Neural progenitor cell (in vitro differentiated cells): ENCODE measurements at regions not wholly inside any gene's neighbourhood (a gene's known extent, or its start where the extent isn't known, plus 50 kb on each side); places are given as distances from the start of the nearest gene placed in this dataset.

Experiments used
- DNase-seq: peaks from one replicate; pipeline ENCODE4 v3.0.0-alpha.2; 2016; ENCODE audit warnings: low spot score
- H2AFZ ChIP-seq: fragments of 200-600 bp; sonication (generic); replicated peaks from 2 replicates; pipeline ENCODE4 v1.6.1; 2016; ENCODE audit warnings: antibody characterized with exemption
- H3F3A ChIP-seq: fragments of 200-600 bp; sonication (generic); 2 replicates; pipeline ENCODE4 v1.6.1; 2016; ENCODE audit warnings: antibody characterized with exemption, low read depth
- H3K27ac ChIP-seq: fragments of 200-600 bp; sonication (generic); 2 replicates; pipeline ENCODE4 v1.5.1; 2016; ENCODE audit warnings: mild to moderate bottlenecking
- H3K27me3 ChIP-seq: fragments of 200-600 bp; sonication (generic); 2 replicates; pipeline ENCODE4 v1.6.1; 2016; ENCODE audit warnings: mild to moderate bottlenecking, moderate library complexity
- H3K36me3 ChIP-seq: fragments of 200-600 bp; sonication (generic); 2 replicates; pipeline ENCODE4 v1.5.1; 2016
- H3K4me1 ChIP-seq: fragments of 200-600 bp; sonication (generic); 2 replicates; pipeline ENCODE4 v1.6.1; 2016; ENCODE audit warnings: mixed run types
- H3K4me2 ChIP-seq: fragments of 200-600 bp; sonication (generic); 2 replicates; pipeline ENCODE4 v1.6.1; 2016
- H3K4me3 ChIP-seq: fragments of 200-600 bp; sonication (generic); 2 replicates; pipeline ENCODE4 v1.5.1; 2016
- H3K79me2 ChIP-seq: fragments of 200-600 bp; sonication (generic); 2 replicates; pipeline ENCODE4 v1.6.1; 2016; ENCODE audit warnings: low read depth
- H3K9ac ChIP-seq: fragments of 200-600 bp; sonication (generic); 2 replicates; pipeline ENCODE4 v1.6.1; 2016
- H3K9me3 ChIP-seq: fragments of 200-600 bp; sonication (generic); 2 replicates; pipeline ENCODE4 v1.5.1; 2016; ENCODE audit warnings: low read depth
- H4K20me1 ChIP-seq: fragments of 200-600 bp; sonication (generic); 2 replicates; pipeline ENCODE4 v1.6.1; 2016; ENCODE audit warnings: low read depth
- H3K27ac Mint-ChIP-seq: 3 replicates; pipeline ENCODE4 v1.8.0; 2021; ENCODE audit warnings: mixed read lengths
- H3K27me3 Mint-ChIP-seq: 2 replicates; pipeline ENCODE4 v1.8.0; 2022; ENCODE audit warnings: low read depth, mild to moderate bottlenecking, inconsistent platforms, moderate library complexity, mixed read lengths; ENCODE audit not compliant: insufficient read depth
- H3K36me3 Mint-ChIP-seq: 3 replicates; pipeline ENCODE4 v1.8.0; 2021; ENCODE audit warnings: mixed read lengths
- H3K4me1 Mint-ChIP-seq: 3 replicates; pipeline ENCODE4 v1.8.0; 2021; ENCODE audit warnings: mixed read lengths
- H3K4me3 Mint-ChIP-seq: 3 replicates; pipeline ENCODE4 v1.8.0; 2021; ENCODE audit warnings: mild to moderate bottlenecking, moderate library complexity, mixed read lengths
- H3K9me3 Mint-ChIP-seq: 3 replicates; pipeline ENCODE4 v1.8.0; 2020; ENCODE audit warnings: mixed read lengths
- EZH2 ChIP-seq: fragments of 200-600 bp; sonication (generic); IDR thresholded peaks from 2 replicates; pipeline ENCODE4 v1.6.1; 2017; ENCODE audit warnings: antibody characterized with exemption, mild to moderate bottlenecking, moderate library complexity
- EZH2phosphoT487 ChIP-seq: fragments of 200-600 bp; sonication (generic); IDR thresholded peaks from 2 replicates; pipeline ENCODE4 v1.6.1; 2017; ENCODE audit warnings: antibody characterized with exemption
- TF ChIP-seq, protein P1 (sequence below): fragments of 200-600 bp; sonication (generic); IDR thresholded peaks from 2 replicates; pipeline ENCODE4 v1.5.1; 2017; ENCODE audit warnings: antibody characterized with exemption, mild to moderate bottlenecking

- H2AFZ ChIP-seq, result peak overlapping the region; percentile 36
Observed at GRCh38 chr3:163939926-163940325, 1138.4 kb downstream of the SI start.

DNA sequence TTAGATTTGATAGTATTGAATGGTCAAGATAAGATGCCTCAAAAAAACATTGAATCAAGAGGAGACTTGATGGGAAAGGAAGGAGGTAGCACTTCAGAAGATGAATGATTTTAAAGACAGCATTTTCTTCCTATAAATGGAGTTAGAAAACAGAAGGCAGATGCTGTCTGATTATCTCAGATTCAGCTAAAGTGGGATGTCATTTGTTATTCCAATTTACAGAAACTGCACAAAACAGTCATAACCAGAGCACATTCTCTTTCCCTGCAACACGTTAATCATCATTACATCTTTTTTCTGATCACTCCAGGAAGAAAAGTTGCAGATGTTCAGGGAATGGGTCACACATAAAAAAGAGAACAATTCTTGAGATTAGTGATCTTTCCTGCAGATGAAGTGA, 1141.8 kb downstream of the SI start:
- DNase-seq, result no peak
- no peaks in the 10 kb centered on the region for H3K4me1 ChIP-seq
- Mint-ChIP-seq H3K27me3 (peaks cover 2% of the 10 kb centered on the region), H3K9me3 (no peaks in the 10 kb centered on the region), H3K27ac (no peak overlapping the region), H3K36me3 (no peaks in the 10 kb centered on the region), H3K4me1 (no peaks in the 10 kb centered on the region), H3K4me3 (no peak overlapping the region)
- no peak overlapping the region for H3K4me3 ChIP-seq
- no peak overlapping the region for H3K27ac ChIP-seq
- H3K27me3 ChIP-seq, result no peaks in the 10 kb centered on the region
- H3K9me3 ChIP-seq, result no peaks in the 10 kb centered on the region
- TF ChIP-seq EZH2phosphoT487 (no peak), EZH2 (no peak)
- TF ChIP-seq, protein P1, sequence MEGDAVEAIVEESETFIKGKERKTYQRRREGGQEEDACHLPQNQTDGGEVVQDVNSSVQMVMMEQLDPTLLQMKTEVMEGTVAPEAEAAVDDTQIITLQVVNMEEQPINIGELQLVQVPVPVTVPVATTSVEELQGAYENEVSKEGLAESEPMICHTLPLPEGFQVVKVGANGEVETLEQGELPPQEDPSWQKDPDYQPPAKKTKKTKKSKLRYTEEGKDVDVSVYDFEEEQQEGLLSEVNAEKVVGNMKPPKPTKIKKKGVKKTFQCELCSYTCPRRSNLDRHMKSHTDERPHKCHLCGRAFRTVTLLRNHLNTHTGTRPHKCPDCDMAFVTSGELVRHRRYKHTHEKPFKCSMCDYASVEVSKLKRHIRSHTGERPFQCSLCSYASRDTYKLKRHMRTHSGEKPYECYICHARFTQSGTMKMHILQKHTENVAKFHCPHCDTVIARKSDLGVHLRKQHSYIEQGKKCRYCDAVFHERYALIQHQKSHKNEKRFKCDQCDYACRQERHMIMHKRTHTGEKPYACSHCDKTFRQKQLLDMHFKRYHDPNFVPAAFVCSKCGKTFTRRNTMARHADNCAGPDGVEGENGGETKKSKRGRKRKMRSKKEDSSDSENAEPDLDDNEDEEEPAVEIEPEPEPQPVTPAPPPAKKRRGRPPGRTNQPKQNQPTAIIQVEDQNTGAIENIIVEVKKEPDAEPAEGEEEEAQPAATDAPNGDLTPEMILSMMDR, result no peak
- H3K36me3 ChIP-seq, result no peaks in the 10 kb centered on the region
- no peaks in the 10 kb centered on the region for H4K20me1 ChIP-seq
- no peaks in the 10 kb centered on the region for H3K79me2 ChIP-seq
- no peak overlapping the region for H2AFZ ChIP-seq
- H3K9ac ChIP-seq, result no peak overlapping the region
- H3F3A ChIP-seq, result no peaks in the 10 kb centered on the region
- H3K4me2 ChIP-seq, result no peak overlapping the region

More at GRCh38 chr3:163939926-163940325, 1138.4 kb downstream of the SI start:
- H3F3A ChIP-seq, result no peaks in the 10 kb centered on the region
- H3K4me3 ChIP-seq, result no peak overlapping the region
- H3K4me1 Mint-ChIP-seq, result no peaks in the 10 kb centered on the region
- H3K4me2 ChIP-seq, result no peak overlapping the region
- no peaks in the 10 kb centered on the region for H3K79me2 ChIP-seq
- H3K36me3 Mint-ChIP-seq, result no peaks in the 10 kb centered on the region
- H3K9ac ChIP-seq, result no peak overlapping the region
- H3K9me3 ChIP-seq, result no peaks in the 10 kb centered on the region
- no peaks in the 10 kb centered on the region for H3K27me3 ChIP-seq
- peak; percentile 18 for DNase-seq
- H3K27ac Mint-ChIP-seq, result no peak overlapping the region
- H3K27me3 Mint-ChIP-seq, result peaks cover 2% of the 10 kb centered on the region
- H3K4me3 Mint-ChIP-seq, result no peak overlapping the region
- no peaks in the 10 kb centered on the region for H4K20me1 ChIP-seq
- H3K4me1 ChIP-seq, result no peaks in the 10 kb centered on the region
- TF ChIP-seq, protein P1, result peak; percentile 20
- no peak for TF ChIP-seq EZH2
- peaks cover 15% of the 10 kb centered on the region for H3K9me3 Mint-ChIP-seq
- H3K27ac ChIP-seq, result no peak overlapping the region
- H3K36me3 ChIP-seq, result no peaks in the 10 kb centered on the region

DNA sequence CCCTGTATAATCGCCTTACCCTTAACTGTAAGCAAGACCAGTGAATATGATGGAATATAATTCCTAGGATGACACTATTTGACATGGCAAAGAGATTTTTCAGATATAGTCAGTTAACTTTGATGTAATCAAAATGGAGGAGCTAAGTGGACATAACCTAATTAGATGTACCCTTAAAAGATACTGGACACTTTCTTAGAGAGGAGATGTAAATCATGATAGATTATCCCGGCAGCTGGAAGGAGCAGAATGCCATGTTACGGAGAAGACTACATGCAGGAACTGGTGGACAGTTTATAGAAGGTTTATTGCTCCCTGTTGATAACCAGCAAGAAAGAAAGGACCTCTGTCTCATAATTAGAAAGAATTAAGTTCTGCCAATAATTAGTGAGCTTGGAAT, 1142.9 kb downstream of the SI start:
- no peaks in the 10 kb centered on the region for H3K9me3 Mint-ChIP-seq
- Histone ChIP-seq H3K27ac (no peak overlapping the region), H3K9ac (no peak overlapping the region), H2AFZ (no peak overlapping the region), H3K79me2 (no peaks in the 10 kb centered on the region), H3K9me3 (no peaks in the 10 kb centered on the region), H3K4me2 (no peak overlapping the region), H4K20me1 (no peaks in the 10 kb centered on the region), H3K27me3 (no peaks in the 10 kb centered on the region), H3F3A (no peaks in the 10 kb centered on the region), H3K4me1 (no peaks in the 10 kb centered on the region), H3K4me3 (no peak overlapping the region), H3K36me3 (no peaks in the 10 kb centered on the region)
- no peaks in the 10 kb centered on the region for H3K36me3 Mint-ChIP-seq
- H3K27ac Mint-ChIP-seq, result no peak overlapping the region
- TF ChIP-seq EZH2phosphoT487, result no peak
- TF ChIP-seq, protein P1, result no peak
- no peaks in the 10 kb centered on the region for H3K27me3 Mint-ChIP-seq
- H3K4me3 Mint-ChIP-seq, result no peak overlapping the region
- DNase-seq, result no peak
- no peaks in the 10 kb centered on the region for H3K4me1 Mint-ChIP-seq
